Sigmoid colon (tissue), 3 donors: ENCODE measurements at regions not wholly inside any gene's neighbourhood (a gene's known extent, or its start where the extent isn't known, plus 50 kb on each side); places are given as distances from the start of the nearest gene placed in this dataset.

ENCODE experiments used
- CTCF ChIP-seq, 4 experiments: fragments of 450-650 bp in 3 of 4; fragments of 200-600 bp in 1 of 4; IDR thresholded peaks; one replicate each; pipeline ENCODE4 v1.5.1; 2016 to 2019; ENCODE audit warnings: antibody characterized with exemption in 4 of 4, mild to moderate bottlenecking in 3 of 4, moderate library complexity in 2 of 4
- POLR2A ChIP-seq, 2 donors: fragments of 450-650 bp; IDR thresholded peaks; one replicate each; pipeline ENCODE4 v1.6.1; 2016; ENCODE audit warnings: antibody characterized with exemption in 2 of 2, mild to moderate bottlenecking in 2 of 2, moderate library complexity in 2 of 2

GRCh38 chr14:101065246-101065645 is 161.7 kb upstream of the RTL1 start:
- TF ChIP-seq POLR2A (IDR thresholded peaks at IDR 0.05) (no peak), CTCF (IDR thresholded peaks at IDR 0.05) (no peak)
